NT2/D1 (cell line): ENCODE measurements at regions not wholly inside any gene's neighbourhood (a gene's known extent, or its start where the extent isn't known, plus 50 kb on each side); places are given as distances from the start of the nearest gene placed in this dataset.

Experiments
- SUZ12 ChIP-seq: IDR thresholded peaks from 2 replicates; pipeline ENCODE4 v1.6.1; 2011; ENCODE audit not compliant: insufficient read length, insufficient read depth; ENCODE audit errors: extremely low read depth
- ZNF274 ChIP-seq: IDR thresholded peaks from 2 replicates; pipeline ENCODE4 v1.6.1; 2011; ENCODE audit warnings: mild to moderate bottlenecking, low read depth, low read length

GRCh38 chr10:71161425-71161824, 50.9 kb upstream of the UNC5B start:
- no peak for TF ChIP-seq SUZ12
- no peak for TF ChIP-seq ZNF274
